ENCODE measurements at regions not wholly inside any gene's neighbourhood (a gene's known extent, or its start where the extent isn't known, plus 50 kb on each side); places are given as distances from the start of the nearest gene placed in this dataset.
"Not testable (repeated sequence)": the region's sequence is repeated elsewhere in the genome, so short reads cannot be mapped to it uniquely, and the experiment has no call there.

DNA sequence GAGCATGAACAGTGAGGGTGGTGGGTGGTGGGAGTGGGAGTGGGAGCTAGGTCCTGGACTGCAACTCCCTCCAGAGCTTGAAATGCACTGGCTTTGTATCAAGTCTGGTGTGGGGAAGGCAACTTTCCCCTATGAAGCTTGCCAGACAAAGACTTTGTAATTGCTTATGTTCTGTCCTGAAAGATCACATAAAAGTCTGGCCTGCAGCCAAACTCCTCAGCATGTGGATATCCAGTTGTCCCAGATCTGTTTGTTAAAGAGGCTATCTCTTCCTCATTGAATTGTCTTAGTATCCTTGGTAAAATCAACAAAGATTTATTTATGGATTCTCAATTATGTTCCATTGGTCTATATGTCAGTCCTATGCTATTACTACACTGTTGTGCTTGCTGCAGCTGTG is 607.9 kb downstream of the GLUD2 start:
- ATAC-seq (replicated peaks), result no peak
- H3K9me3 Mint-ChIP-seq, result peaks cover 0 to 1% of the 10 kb centered on the region in 2 donors
- no peak overlapping the region for H3K4me3 Mint-ChIP-seq
- no peaks in the 10 kb centered on the region for H3K4me1 Mint-ChIP-seq
- no peak overlapping the region for H3K27ac Mint-ChIP-seq
- DNase-seq, result no peak
- H3K27me3 Mint-ChIP-seq, result no peaks in the 10 kb centered on the region
- H3K36me3 Mint-ChIP-seq, result no peaks in the 10 kb centered on the region

- Mint-ChIP-seq H3K27ac (no peak overlapping the region), H3K36me3 (no peaks in the 10 kb centered on the region), H3K9me3 (peaks cover 0 to 2% of the 10 kb centered on the region in 2 donors), H3K27me3 (no peaks in the 10 kb centered on the region), H3K4me3 (no peak overlapping the region), H3K4me1 (no peaks in the 10 kb centered on the region)
- ATAC-seq (replicated peaks) (no peak), DNase-seq (no peak)
Observed at GRCh38 chrX:121666171-121666570, 618.8 kb downstream of the GLUD2 start.

- peak; percentile 48 to 65 for ATAC-seq (replicated peaks)
- no peaks in the 10 kb centered on the region for H3K27me3 Mint-ChIP-seq
- H3K4me1 Mint-ChIP-seq, result no peaks in the 10 kb centered on the region
Observed at GRCh38 chrX:121671649-121672048, 624.2 kb downstream of the GLUD2 start.

GRCh38 chrX:121709236-121709635 is 661.8 kb downstream of the GLUD2 start:
- H3K27me3 Mint-ChIP-seq; DNase-seq; H3K27ac Mint-ChIP-seq; H3K36me3 Mint-ChIP-seq; ATAC-seq (replicated peaks); H3K4me3 Mint-ChIP-seq; H3K4me1 Mint-ChIP-seq: not testable (repeated sequence)
- H3K9me3 Mint-ChIP-seq, result peaks cover 7 to 22% of the 10 kb centered on the region in 2 donors

More at GRCh38 chrX:121671649-121672048, 624.2 kb downstream of the GLUD2 start:
- no peaks in the 10 kb centered on the region for H3K36me3 Mint-ChIP-seq
- DNase-seq, result no peak
- no peak overlapping the region for H3K27ac Mint-ChIP-seq
- peaks cover 3 to 16% of the 10 kb centered on the region in 2 donors for H3K9me3 Mint-ChIP-seq
- H3K4me3 Mint-ChIP-seq, result no peak overlapping the region

DNA sequence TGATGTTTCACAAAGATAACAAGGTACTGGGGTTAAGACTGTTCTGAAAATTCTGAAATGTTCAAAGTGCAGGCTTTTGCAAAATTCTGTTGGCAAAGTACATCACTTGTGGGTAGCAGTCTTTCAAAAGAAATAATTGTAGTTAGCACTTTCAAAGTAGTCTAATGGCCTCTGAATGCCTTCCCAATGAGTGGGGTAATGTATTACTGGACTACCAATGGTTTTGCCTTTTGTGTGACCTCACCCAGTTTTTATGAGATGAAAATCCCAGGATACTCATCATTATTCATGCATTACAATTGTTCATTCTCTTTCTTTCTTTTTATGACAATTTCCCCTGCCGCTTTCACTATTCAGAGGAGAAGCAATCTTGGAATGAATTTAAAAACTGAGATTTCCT is 686.1 kb downstream of the GLUD2 start:
- DNase-seq, result no peak
- no peak for ATAC-seq (replicated peaks)
- Mint-ChIP-seq H3K4me3 (no peak overlapping the region), H3K27ac (no peak overlapping the region), H3K27me3 (no peaks in the 10 kb centered on the region), H3K9me3 (no peaks in the 10 kb centered on the region), H3K4me1 (no peaks in the 10 kb centered on the region), H3K36me3 (no peaks in the 10 kb centered on the region)

DNA sequence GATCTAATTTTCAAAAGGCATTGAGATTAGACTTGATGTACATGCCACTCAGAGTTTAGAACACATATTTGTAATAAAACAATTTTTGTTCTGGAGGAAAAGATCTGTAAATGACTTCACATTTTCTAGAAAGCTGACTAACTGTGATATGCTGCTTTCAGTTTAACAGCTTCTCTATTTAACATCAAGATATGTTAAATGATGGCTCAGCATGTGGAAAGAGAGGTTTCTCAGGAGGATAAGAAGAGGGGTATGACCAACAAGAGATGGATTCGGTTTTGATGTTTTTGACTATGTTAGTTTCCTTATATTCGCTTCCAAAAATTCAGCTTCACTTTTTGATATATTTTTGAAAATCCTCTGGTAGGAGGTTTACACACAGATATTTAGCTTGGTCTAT is 698.7 kb downstream of the GLUD2 start:
- DNase-seq (no peak), ATAC-seq (replicated peaks) (no peak)
- Mint-ChIP-seq H3K9me3 (no peaks in the 10 kb centered on the region), H3K27ac (no peak overlapping the region), H3K36me3 (no peaks in the 10 kb centered on the region), H3K4me3 (no peak overlapping the region), H3K4me1 (no peaks in the 10 kb centered on the region), H3K27me3 (no peaks in the 10 kb centered on the region)

DNA sequence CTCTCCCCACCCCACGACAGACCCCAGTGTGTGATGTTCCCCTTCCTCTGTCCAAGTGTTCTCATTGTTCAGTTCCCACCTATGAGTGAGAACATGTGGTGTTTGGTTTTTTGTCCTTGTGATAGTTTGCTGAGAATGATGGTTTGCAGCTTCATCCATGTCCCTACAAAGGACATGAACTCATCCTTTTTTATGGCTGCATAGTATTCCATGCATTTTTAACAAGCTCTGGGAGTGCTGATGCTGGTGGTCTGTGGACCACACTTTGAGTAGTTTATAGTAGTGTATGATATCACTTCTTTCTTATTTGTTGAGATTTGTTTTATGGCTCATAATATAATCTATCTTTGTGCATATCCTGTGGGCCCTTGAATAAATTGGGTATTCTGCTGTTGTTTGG is 706.2 kb downstream of the GLUD2 start:
- not testable (repeated sequence) for ATAC-seq (replicated peaks); H3K4me3 Mint-ChIP-seq; H3K27me3 Mint-ChIP-seq; H3K9me3 Mint-ChIP-seq; DNase-seq; H3K36me3 Mint-ChIP-seq; H3K4me1 Mint-ChIP-seq; H3K27ac Mint-ChIP-seq

DNA sequence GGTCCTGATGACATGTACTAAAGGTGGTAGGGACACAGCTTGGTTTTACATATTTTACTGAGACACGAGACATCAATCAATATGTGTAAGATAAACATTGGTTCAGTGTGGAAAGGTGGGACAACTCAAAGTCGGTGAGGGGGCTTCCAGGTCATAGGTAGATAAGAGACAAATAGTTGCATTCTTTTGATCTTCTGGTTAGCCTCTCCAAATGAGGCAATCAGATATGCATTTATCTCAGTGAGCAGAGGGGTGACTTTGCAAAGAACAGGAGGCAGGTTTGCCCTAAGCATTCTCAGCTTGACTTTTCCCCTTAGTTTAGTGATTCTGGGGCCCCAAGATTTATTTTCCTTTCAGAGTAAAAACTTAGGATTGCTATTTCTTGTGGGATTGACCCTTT is 706.9 kb downstream of the GLUD2 start:
- no peak for DNase-seq
- Mint-ChIP-seq H3K27me3 (no peaks in the 10 kb centered on the region), H3K27ac (no peak overlapping the region), H3K36me3 (no peaks in the 10 kb centered on the region), H3K4me1 (no peaks in the 10 kb centered on the region), H3K9me3 (no peaks in the 10 kb centered on the region), H3K4me3 (no peak overlapping the region)
- no peak for ATAC-seq (replicated peaks)

- Mint-ChIP-seq H3K27me3 (no peaks in the 10 kb centered on the region), H3K36me3 (no peaks in the 10 kb centered on the region), H3K9me3 (no peaks in the 10 kb centered on the region), H3K4me1 (no peaks in the 10 kb centered on the region), H3K27ac (no peak overlapping the region), H3K4me3 (no peak overlapping the region)
- ATAC-seq (replicated peaks), result no peak
- DNase-seq, result no peak
Observed at GRCh38 chrX:121755541-121755940, 708.1 kb downstream of the GLUD2 start.

- Mint-ChIP-seq H3K27me3 (no peaks in the 10 kb centered on the region), H3K27ac (no peak overlapping the region), H3K4me3 (no peak overlapping the region), H3K4me1 (no peaks in the 10 kb centered on the region), H3K36me3 (no peaks in the 10 kb centered on the region), H3K9me3 (no peaks in the 10 kb centered on the region)
- no peak for DNase-seq
- no peak for ATAC-seq (replicated peaks)
Observed at GRCh38 chrX:121761845-121762244, 714.4 kb downstream of the GLUD2 start.

- DNase-seq, result no peak
- no peak overlapping the region for H3K4me3 Mint-ChIP-seq
- H3K27me3 Mint-ChIP-seq, result no peaks in the 10 kb centered on the region
- no peaks in the 10 kb centered on the region for H3K4me1 Mint-ChIP-seq
- ATAC-seq (replicated peaks), result no peak
- H3K27ac Mint-ChIP-seq, result no peak overlapping the region
- no peaks in the 10 kb centered on the region for H3K36me3 Mint-ChIP-seq
- H3K9me3 Mint-ChIP-seq, result no peaks in the 10 kb centered on the region
Observed at GRCh38 chrX:121763671-121764070, 716.3 kb downstream of the GLUD2 start.

GRCh38 chrX:121768210-121768609 is 720.8 kb downstream of the GLUD2 start:
- not testable (repeated sequence) for H3K27me3 Mint-ChIP-seq; H3K36me3 Mint-ChIP-seq; H3K4me3 Mint-ChIP-seq; H3K9me3 Mint-ChIP-seq; ATAC-seq (replicated peaks); DNase-seq; H3K4me1 Mint-ChIP-seq; H3K27ac Mint-ChIP-seq

- no peak for ATAC-seq (replicated peaks)
Observed at GRCh38 chrX:121781991-121782390, 734.6 kb downstream of the GLUD2 start.

DNA sequence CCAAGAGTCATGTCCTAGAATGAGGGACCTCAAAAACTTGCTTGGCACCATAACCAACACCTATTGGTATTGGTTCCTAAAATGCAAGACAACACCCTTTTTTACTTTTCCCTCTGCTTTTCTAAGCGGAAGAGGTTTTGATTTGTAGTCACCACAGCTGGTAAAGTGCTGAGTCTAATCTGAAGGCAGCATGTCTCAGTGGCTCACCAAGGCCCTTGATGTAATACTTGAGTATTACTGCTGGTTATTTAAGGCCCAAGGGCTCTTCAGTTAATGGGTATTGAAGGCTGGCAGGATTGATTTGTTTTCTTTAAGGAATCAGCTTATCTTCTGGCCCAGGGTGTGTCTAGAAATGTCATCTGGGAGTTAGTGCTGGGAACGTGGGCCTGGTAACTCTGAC is 735.1 kb downstream of the GLUD2 start:
- H3K36me3 Mint-ChIP-seq, result no peaks in the 10 kb centered on the region
- H3K4me3 Mint-ChIP-seq, result no peak overlapping the region
- no peaks in the 10 kb centered on the region for H3K27me3 Mint-ChIP-seq
- DNase-seq, result no peak
- no peaks in the 10 kb centered on the region for H3K4me1 Mint-ChIP-seq
- no peak overlapping the region for H3K27ac Mint-ChIP-seq
- peaks cover 0 to 3% of the 10 kb centered on the region in 2 donors for H3K9me3 Mint-ChIP-seq
- no peak for ATAC-seq (replicated peaks)

More at GRCh38 chrX:121781991-121782390, 734.6 kb downstream of the GLUD2 start:
- no peaks in the 10 kb centered on the region for H3K36me3 Mint-ChIP-seq
- no peak overlapping the region for H3K4me3 Mint-ChIP-seq
- H3K27ac Mint-ChIP-seq, result no peak overlapping the region
- no peaks in the 10 kb centered on the region for H3K4me1 Mint-ChIP-seq
- DNase-seq, result no peak
- H3K27me3 Mint-ChIP-seq, result no peaks in the 10 kb centered on the region
- peaks cover 0 to 4% of the 10 kb centered on the region in 2 donors for H3K9me3 Mint-ChIP-seq

- Mint-ChIP-seq H3K4me3 (no peak overlapping the region), H3K4me1 (no peaks in the 10 kb centered on the region), H3K36me3 (no peaks in the 10 kb centered on the region), H3K9me3 (no peaks in the 10 kb centered on the region), H3K27me3 (no peaks in the 10 kb centered on the region), H3K27ac (no peak overlapping the region)
- ATAC-seq (replicated peaks) (no peak), DNase-seq (no peak)
Observed at GRCh38 chrX:121782976-121783375, 735.6 kb downstream of the GLUD2 start.

GRCh38 chrX:121802881-121803412 is 755.5 kb downstream of the GLUD2 start:
- Mint-ChIP-seq H3K27me3 (no peaks in the 10 kb centered on the region), H3K27ac (no peak overlapping the region), H3K4me1 (no peaks in the 10 kb centered on the region), H3K4me3 (no peak overlapping the region), H3K36me3 (no peaks in the 10 kb centered on the region), H3K9me3 (no peaks in the 10 kb centered on the region)
- no peak for DNase-seq
- no peak for ATAC-seq (replicated peaks)

Measured in stimulated activated naive B cell treated with anti-CD40 and anti-IgM and Interleukin-4, amounts not matched to agents 10 μg/mL and 1 μg/mL and 100 μg/mL, for 72 hours (primary cell).